H9 (cell line): ENCODE measurements at regions not wholly inside any gene's neighbourhood (a gene's known extent, or its start where the extent isn't known, plus 50 kb on each side); places are given as distances from the start of the nearest gene placed in this dataset.

ENCODE experiments used
- DNase-seq: peaks from one replicate; pipeline ENCODE4 v3.0.0-alpha.2; 2017
- H2AFZ ChIP-seq: one replicate; pipeline ENCODE4 v1.6.1; 2013; ENCODE audit warnings: mild to moderate bottlenecking, low read length, control low read depth, moderate library complexity
- H2AK5ac ChIP-seq: 2 replicates; pipeline ENCODE4 v1.6.1; 2013; ENCODE audit warnings: low read length, control low read depth, mixed read lengths; ENCODE audit not compliant: insufficient read length
- H2BK120ac ChIP-seq: one replicate; pipeline ENCODE4 v1.6.1; 2013; ENCODE audit warnings: low read depth, mild to moderate bottlenecking, low read length, control low read depth, inconsistent platforms; ENCODE audit not compliant: poor library complexity, severe bottlenecking
- H2BK12ac ChIP-seq: 2 replicates; pipeline ENCODE4 v1.6.1; 2013; ENCODE audit warnings: low read length, control low read depth, mixed read lengths, low read depth; ENCODE audit not compliant: insufficient read length
- H2BK15ac ChIP-seq: 2 replicates; pipeline ENCODE4 v1.6.1; 2013; ENCODE audit warnings: low read depth, low read length, control low read depth
- H2BK20ac ChIP-seq: one replicate; pipeline ENCODE4 v1.6.1; 2013; ENCODE audit warnings: low read depth, mild to moderate bottlenecking, low read length, control low read depth, inconsistent platforms; ENCODE audit not compliant: poor library complexity, severe bottlenecking
- H2BK5ac ChIP-seq: 2 replicates; pipeline ENCODE4 v1.6.1; 2013; ENCODE audit warnings: low read length, control low read depth, mixed read lengths; ENCODE audit not compliant: insufficient read length
- H3K14ac ChIP-seq: 2 replicates; pipeline ENCODE4 v1.6.1; 2013; ENCODE audit warnings: low read length, control low read depth; ENCODE audit not compliant: insufficient read depth
- H3K18ac ChIP-seq: 2 replicates; pipeline ENCODE4 v1.6.1; 2013; ENCODE audit warnings: low read depth, mild to moderate bottlenecking, mixed read lengths, low read length, control low read depth; ENCODE audit not compliant: insufficient read length
- H3K23ac ChIP-seq: 2 replicates; pipeline ENCODE4 v1.6.1; 2013; ENCODE audit warnings: low read length, control low read depth, mixed read lengths, low read depth; ENCODE audit not compliant: insufficient read length
- H3K23me2 ChIP-seq: 2 replicates; pipeline ENCODE4 v1.6.1; 2013; ENCODE audit warnings: low read depth, mild to moderate bottlenecking, mixed read lengths, low read length, control low read depth; ENCODE audit not compliant: insufficient read length, poor library complexity, severe bottlenecking
- H3K27ac ChIP-seq: 2 replicates; pipeline ENCODE4 v1.5.1; 2013; ENCODE audit warnings: low read length, control low read depth, mixed read lengths, low read depth; ENCODE audit not compliant: insufficient read length
- H3K27me3 ChIP-seq: 2 replicates; pipeline ENCODE4 v1.6.1; 2013; ENCODE audit warnings: low read length, control low read depth, inconsistent platforms; ENCODE audit not compliant: insufficient read depth
- H3K4ac ChIP-seq: 2 replicates; pipeline ENCODE4 v1.6.1; 2013; ENCODE audit warnings: low read depth, mild to moderate bottlenecking, control low read depth, inconsistent platforms, low read length, moderate library complexity
- H3K4me1 ChIP-seq: 2 replicates; pipeline ENCODE4 v1.6.1; 2013; ENCODE audit warnings: low read length, control low read depth, inconsistent platforms; ENCODE audit not compliant: insufficient read depth
- H3K4me2 ChIP-seq: 2 replicates; pipeline ENCODE4 v1.6.1; 2013; ENCODE audit warnings: low read length, control low read depth, mixed read lengths; ENCODE audit not compliant: insufficient read length, insufficient read depth
- H3K56ac ChIP-seq: 2 replicates; pipeline ENCODE4 v1.6.1; 2013; ENCODE audit warnings: low read depth, mild to moderate bottlenecking, mixed read lengths, low read length, control low read depth; ENCODE audit not compliant: insufficient read length
- H3K79me1 ChIP-seq: 2 replicates; pipeline ENCODE4 v1.6.1; 2013; ENCODE audit warnings: low read depth, mild to moderate bottlenecking, moderate library complexity, low read length, control low read depth, inconsistent platforms; ENCODE audit not compliant: insufficient read depth, poor library complexity, severe bottlenecking
- H3K79me2 ChIP-seq: 2 replicates; pipeline ENCODE4 v1.6.1; 2013; ENCODE audit warnings: low read length, control low read depth, inconsistent platforms; ENCODE audit not compliant: insufficient read depth
- H3K9ac ChIP-seq: 2 replicates; pipeline ENCODE4 v1.6.1; 2013; ENCODE audit warnings: low read length, control low read depth, mixed read lengths; ENCODE audit not compliant: insufficient read length; ENCODE audit errors: extremely low read depth
- H3K9me3 ChIP-seq: one replicate; pipeline ENCODE4 v1.6.1; 2013; ENCODE audit warnings: low read depth, low read length, inconsistent platforms; ENCODE audit not compliant: control insufficient read depth
- H3T11ph ChIP-seq: one replicate; pipeline ENCODE4 v1.6.1; 2013; ENCODE audit warnings: mild to moderate bottlenecking, low read length, control low read depth, inconsistent platforms
- H4K20me1 ChIP-seq: one replicate; pipeline ENCODE4 v1.6.1; 2013; ENCODE audit not compliant: control insufficient read depth, insufficient read length, insufficient read depth
- H4K5ac ChIP-seq: 2 replicates; pipeline ENCODE4 v1.6.1; 2013; ENCODE audit warnings: low read depth, mild to moderate bottlenecking, mixed read lengths, low read length, control low read depth; ENCODE audit not compliant: insufficient read length
- H4K8ac ChIP-seq: replicated peaks from 2 replicates; pipeline ENCODE4 v1.6.1; 2013; ENCODE audit warnings: low read length, control low read depth, mixed read lengths, low read depth; ENCODE audit not compliant: insufficient read length
- H4K91ac ChIP-seq: 2 replicates; pipeline ENCODE4 v1.6.1; 2013; ENCODE audit warnings: low read depth, mild to moderate bottlenecking, moderate library complexity, mixed read lengths, low read length, control low read depth; ENCODE audit not compliant: insufficient read length
- H3K27ac Mint-ChIP-seq, 3 experiments: 2 replicates in 2 of 3; 3 replicates in 1 of 3; pipeline ENCODE4 v1.8.0; 2020 to 2021; ENCODE audit warnings: mixed read lengths in 3 of 3, mild to moderate bottlenecking in 1 of 3, moderate library complexity in 1 of 3
- H3K27me3 Mint-ChIP-seq: 2 replicates; pipeline ENCODE4 v1.8.0; 2021; ENCODE audit warnings: low read depth, mild to moderate bottlenecking, moderate library complexity, mixed read lengths
- H3K36me3 Mint-ChIP-seq, 3 experiments: 2 replicates in 2 of 3; 3 replicates in 1 of 3; pipeline ENCODE4 v1.8.0; 2020 to 2021; ENCODE audit warnings: low read depth in 3 of 3, mixed read lengths in 3 of 3; ENCODE audit not compliant: insufficient read depth in 1 of 3
- H3K4me1 Mint-ChIP-seq, 2 experiments: 2 replicates each; pipeline ENCODE4 v1.8.0; 2020; ENCODE audit warnings: mixed read lengths in 2 of 2
- H3K4me3 Mint-ChIP-seq, 2 experiments: 2 replicates in 1 of 2; 3 replicates in 1 of 2; pipeline ENCODE4 v1.8.0; 2020 to 2021; ENCODE audit warnings: mild to moderate bottlenecking in 2 of 2, mixed read lengths in 2 of 2, moderate library complexity in 1 of 2
- H3K9me3 Mint-ChIP-seq, 2 experiments: 2 replicates in 1 of 2; 3 replicates in 1 of 2; pipeline ENCODE4 v1.8.0; 2020; ENCODE audit warnings: mild to moderate bottlenecking in 2 of 2, mixed read lengths in 2 of 2, moderate library complexity in 1 of 2
- CTCF ChIP-seq: fragments of 200-600 bp; sonication (generic); conservative IDR thresholded peaks from 3 replicates; pipeline ENCODE4 v1.8.0; 2021; ENCODE audit warnings: antibody characterized with exemption, mild to moderate bottlenecking
- WGBS: extraction: QIAGEN DNeasy Blood & Tissue Kit; methylation state at CpG from one replicate; pipeline ENCODE4 v1.1.7; 2013; ENCODE audit warnings: missing lambda C conversion rate, low lambda C conversion rate, mixed read lengths; ENCODE audit not compliant: insufficient read length; ENCODE audit errors: extremely low coverage; 5-methylcytosine and 5-hydroxymethylcytosine counted together

- Mint-ChIP-seq H3K4me3 (no peak overlapping the region), H3K4me1 (no peaks in the 10 kb centered on the region), H3K27ac (no peak overlapping the region), H3K36me3 (no peaks in the 10 kb centered on the region), H3K9me3 (no peaks in the 10 kb centered on the region; a peak in 2 of 5 replicates), H3K27me3 (no peaks in the 10 kb centered on the region)
- Histone ChIP-seq H3K56ac (no peak overlapping the region), H3K4ac (no peak overlapping the region), H2AFZ (no peak overlapping the region), H4K20me1 (no peaks in the 10 kb centered on the region), H2BK5ac (no peak overlapping the region), H3T11ph (no peak overlapping the region), H3K9ac (no peak overlapping the region), H3K79me1 (no peaks in the 10 kb centered on the region), H3K4me2 (no peak overlapping the region), H4K8ac (no peak overlapping the region), H3K27ac (no peak overlapping the region), H3K4me1 (no peaks in the 10 kb centered on the region), H2BK120ac (no peak overlapping the region), H2BK15ac (no peak overlapping the region), H2BK20ac (no peak overlapping the region), H4K5ac (no peak overlapping the region), H3K27me3 (no peaks in the 10 kb centered on the region), H3K23me2 (no peaks in the 10 kb centered on the region), H3K9me3 (no peaks in the 10 kb centered on the region), H2BK12ac (no peak overlapping the region), H3K79me2 (no peaks in the 10 kb centered on the region), H3K14ac (no peak overlapping the region), H3K23ac (no peak overlapping the region), H3K18ac (no peak overlapping the region), H4K91ac (no peak overlapping the region), H2AK5ac (no peak overlapping the region)
- DNase-seq: no peak
- no peak for TF ChIP-seq CTCF
- WGBS: no CpG with 5 or more reads among the region's 3 CpGs
Observed at GRCh38 chr4:102196221-102196620, 149.1 kb downstream of the SLC39A8 start.
